GM12865 (cell line): ENCODE measurements at regions not wholly inside any gene's neighbourhood (a gene's known extent, or its start where the extent isn't known, plus 50 kb on each side); places are given as distances from the start of the nearest gene placed in this dataset.
"Not testable (repeated sequence)": the region's sequence is repeated elsewhere in the genome, so short reads cannot be mapped to it uniquely, and the experiment has no call there.

Experiments
- DNase-seq: peaks from one replicate; pipeline ENCODE4 v3.0.0; 2010; ENCODE audit warnings: low read depth
- H3K4me3 ChIP-seq: 2 replicates; pipeline ENCODE4 v1.5.1; 2011; ENCODE audit warnings: mild to moderate bottlenecking, low read depth, low read length, control low read depth
- TF ChIP-seq, protein P1 (sequence below): IDR thresholded peaks from 2 replicates; pipeline ENCODE4 v1.5.1; 2011; ENCODE audit warnings: low read length, control low read depth, low read depth, inconsistent platforms; ENCODE audit not compliant: insufficient read depth; ENCODE audit errors: missing control alignments

- TF ChIP-seq, protein P1, sequence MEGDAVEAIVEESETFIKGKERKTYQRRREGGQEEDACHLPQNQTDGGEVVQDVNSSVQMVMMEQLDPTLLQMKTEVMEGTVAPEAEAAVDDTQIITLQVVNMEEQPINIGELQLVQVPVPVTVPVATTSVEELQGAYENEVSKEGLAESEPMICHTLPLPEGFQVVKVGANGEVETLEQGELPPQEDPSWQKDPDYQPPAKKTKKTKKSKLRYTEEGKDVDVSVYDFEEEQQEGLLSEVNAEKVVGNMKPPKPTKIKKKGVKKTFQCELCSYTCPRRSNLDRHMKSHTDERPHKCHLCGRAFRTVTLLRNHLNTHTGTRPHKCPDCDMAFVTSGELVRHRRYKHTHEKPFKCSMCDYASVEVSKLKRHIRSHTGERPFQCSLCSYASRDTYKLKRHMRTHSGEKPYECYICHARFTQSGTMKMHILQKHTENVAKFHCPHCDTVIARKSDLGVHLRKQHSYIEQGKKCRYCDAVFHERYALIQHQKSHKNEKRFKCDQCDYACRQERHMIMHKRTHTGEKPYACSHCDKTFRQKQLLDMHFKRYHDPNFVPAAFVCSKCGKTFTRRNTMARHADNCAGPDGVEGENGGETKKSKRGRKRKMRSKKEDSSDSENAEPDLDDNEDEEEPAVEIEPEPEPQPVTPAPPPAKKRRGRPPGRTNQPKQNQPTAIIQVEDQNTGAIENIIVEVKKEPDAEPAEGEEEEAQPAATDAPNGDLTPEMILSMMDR, result no peak
- H3K4me3 ChIP-seq, result no peak overlapping the region
- no peak for DNase-seq
These were observed 61.4 kb upstream of the VCAM1 start for GRCh38 chr1:100657876-100658715.

- no peak for DNase-seq
- no peak overlapping the region for H3K4me3 ChIP-seq
- TF ChIP-seq, protein P1, result no peak
These were observed 60.9 kb upstream of the VCAM1 start for GRCh38 chr1:100658716-100659026.

DNA sequence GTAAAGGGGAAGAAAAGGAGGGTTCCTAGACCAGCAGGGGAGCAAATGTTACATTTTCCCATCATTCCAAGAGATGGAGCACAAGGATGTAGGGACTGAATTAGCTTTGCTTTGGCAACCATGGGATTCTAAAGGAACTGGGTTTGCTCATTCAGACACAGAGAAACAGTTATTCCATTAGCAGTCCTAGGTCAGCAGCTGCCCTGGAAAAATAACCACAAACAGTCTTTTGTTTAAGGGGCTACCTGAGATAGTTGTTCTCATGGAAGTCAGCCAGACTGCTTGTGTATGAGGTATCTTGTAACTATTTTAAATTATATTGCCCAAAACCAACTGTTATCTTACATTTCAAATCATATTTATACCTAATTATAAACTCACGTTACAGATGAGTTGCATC is 58.4 kb upstream of the VCAM1 start:
- H3K4me3 ChIP-seq, result no peak overlapping the region
- TF ChIP-seq, protein P1, result no peak
- DNase-seq, result no peak

DNA sequence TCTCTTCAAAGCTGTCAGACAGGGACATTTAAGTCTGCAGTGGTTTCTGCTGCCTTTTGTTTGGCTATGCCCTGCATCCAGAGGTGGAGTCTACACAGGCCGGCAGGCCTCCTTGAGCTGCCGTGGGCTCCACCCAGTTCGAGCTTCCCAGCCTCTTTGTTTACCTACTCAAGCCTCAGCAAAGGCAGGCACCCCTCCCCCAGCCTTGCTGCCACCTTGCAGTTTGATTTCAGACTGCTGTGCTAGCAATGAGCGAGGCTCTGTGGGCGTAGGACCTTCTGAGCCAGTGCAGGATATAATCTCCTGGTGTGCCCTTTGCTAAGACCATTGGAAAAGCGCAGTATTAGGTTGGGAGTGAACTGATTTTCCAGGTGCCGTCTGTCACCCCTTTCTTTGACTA is 51.0 kb upstream of the VCAM1 start:
- H3K4me3 ChIP-seq, DNase-seq: not testable (repeated sequence)
